Peyer's patch (tissue), 4 donors: ENCODE measurements at regions not wholly inside any gene's neighbourhood (a gene's known extent, or its start where the extent isn't known, plus 50 kb on each side); places are given as distances from the start of the nearest gene placed in this dataset.

Experiments used
- CTCF ChIP-seq, 6 experiments: fragments of 450-650 bp in 4 of 6; fragments of 200-600 bp in 2 of 6; sonication (generic) in 1 of 6; IDR thresholded peaks; one replicate each; pipeline ENCODE4 v1.5.1; 2017 to 2019; ENCODE audit warnings: antibody characterized with exemption in 6 of 6, mild to moderate bottlenecking in 3 of 6, moderate library complexity in 1 of 6
- POLR2A ChIP-seq, 2 donors: fragments of 450-650 bp; IDR thresholded peaks; one replicate each; pipeline ENCODE4 v1.5.1; 2017; ENCODE audit warnings: antibody characterized with exemption in 2 of 2, mild to moderate bottlenecking in 2 of 2, moderate library complexity in 2 of 2

DNA sequence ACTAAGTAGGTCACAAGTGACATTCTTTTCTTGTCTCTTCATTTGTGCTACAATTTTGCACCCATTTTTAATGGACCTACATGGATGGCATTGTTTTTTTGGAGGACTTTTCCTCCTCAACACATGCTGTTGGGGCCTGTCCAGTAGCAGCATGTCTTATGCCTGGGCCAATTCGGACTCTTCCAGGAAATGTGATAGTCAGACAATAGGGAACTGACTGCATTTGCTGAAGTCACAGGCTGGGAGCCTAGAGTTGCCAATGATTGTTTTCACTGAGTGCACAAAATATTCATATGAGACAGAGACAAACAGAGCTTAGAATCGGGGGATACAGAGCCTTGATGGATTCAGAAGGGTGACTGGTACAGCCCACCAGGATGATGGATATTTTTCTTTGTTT lies 867.3 kb upstream of the GOT2 start:
- TF ChIP-seq POLR2A (IDR thresholded peaks at IDR 0.05) (no peak), CTCF (IDR thresholded peaks at IDR 0.05) (no peak)
